ENCODE measurements at regions not wholly inside any gene's neighbourhood (a gene's known extent, or its start where the extent isn't known, plus 50 kb on each side); places are given as distances from the start of the nearest gene placed in this dataset.

GRCh38 chr1:98322966-98323365, 338.6 kb upstream of the SNX7 start:
- DNase-seq (ENCODE audit: low read depth, low spot score), result no peak
- H3K4me3 ChIP-seq (ENCODE audit: low read depth, low read length), result no peak overlapping the region
- CTCF ChIA-PET, result no interaction called here
- POLR2A ChIA-PET, result no interaction called here
- no peak for TF ChIP-seq CTCF (IDR thresholded peaks at IDR 0.05; ENCODE audit: insufficient read depth, low read length, missing control alignments)

GRCh38 chr1:98322086-98322485, 339.4 kb upstream of the SNX7 start:
- ChIA-PET CTCF (interaction anchor here (0.9 to 1.3 kb wide), 2 partner anchors 10 to 271 kb away, joined by 3 read pairs; no protein-coding TSS in a partner anchor), POLR2A (no interaction called here)
- TF ChIP-seq CTCF (IDR thresholded peaks at IDR 0.05; ENCODE audit: insufficient read depth, low read length, missing control alignments), result no peak
- no peak overlapping the region for H3K4me3 ChIP-seq (ENCODE audit: low read depth, low read length)
- no peak for DNase-seq (ENCODE audit: low read depth, low spot score)

GRCh38 chr1:98321191-98321590, 340.3 kb upstream of the SNX7 start:
- no peak overlapping the region for H3K4me3 ChIP-seq (ENCODE audit: low read depth, low read length)
- ChIA-PET CTCF (interaction anchor here (0.9 to 1.3 kb wide), 2 partner anchors 9 to 270 kb away, joined by 3 read pairs; no protein-coding TSS in a partner anchor), POLR2A (no interaction called here)
- no peak for DNase-seq (ENCODE audit: low read depth, low spot score)
- TF ChIP-seq CTCF (IDR thresholded peaks at IDR 0.05; ENCODE audit: insufficient read depth, low read length, missing control alignments), result no peak

- ChIA-PET CTCF (no interaction called here), POLR2A (no interaction called here)
- DNase-seq (ENCODE audit: low read depth, low spot score), result no peak
- no peak overlapping the region for H3K4me3 ChIP-seq (ENCODE audit: low read depth, low read length)
- TF ChIP-seq CTCF (IDR thresholded peaks at IDR 0.05; ENCODE audit: insufficient read depth, low read length, missing control alignments), result no peak
These were observed 345.1 kb upstream of the SNX7 start for GRCh38 chr1:98316286-98316905.

GRCh38 chr1:98315309-98315708, 346.2 kb upstream of the SNX7 start:
- TF ChIP-seq CTCF (IDR thresholded peaks at IDR 0.05; ENCODE audit: insufficient read depth, low read length, missing control alignments), result no peak
- CTCF ChIA-PET, result interaction anchor here (1.1 kb wide), 1 partner anchor 152 kb away, joined by 3 read pairs; no protein-coding TSS in a partner anchor
- H3K4me3 ChIP-seq (ENCODE audit: low read depth, low read length), result no peak overlapping the region
- POLR2A ChIA-PET, result no interaction called here
- DNase-seq (ENCODE audit: low read depth, low spot score), result no peak

- no peak overlapping the region for H3K4me3 ChIP-seq (ENCODE audit: low read depth, low read length)
- ChIA-PET POLR2A (no interaction called here), CTCF (interaction anchor here (1.1 kb wide), 1 partner anchor 153 kb away, joined by 3 read pairs; no protein-coding TSS in a partner anchor)
- DNase-seq (ENCODE audit: low read depth, low spot score), result no peak
- TF ChIP-seq CTCF (IDR thresholded peaks at IDR 0.05; ENCODE audit: insufficient read depth, low read length, missing control alignments), result no peak
These were observed 346.9 kb upstream of the SNX7 start for GRCh38 chr1:98314601-98315000.
